Neural cell (in vitro differentiated cells): ENCODE measurements at regions not wholly inside any gene's neighbourhood (a gene's known extent, or its start where the extent isn't known, plus 50 kb on each side); places are given as distances from the start of the nearest gene placed in this dataset.

Source experiments
- H2AFZ ChIP-seq: fragments of 200-600, 300-800 bp; sonication (generic), shearing (Covaris generic); 2 replicates; pipeline ENCODE4 v1.6.0; 2014; ENCODE audit warnings: low read depth, mild to moderate bottlenecking, antibody characterized with exemption, low read length, moderate library complexity
- H3F3A ChIP-seq: fragments of 200-600 bp; shearing (Covaris generic); 2 replicates; pipeline ENCODE4 v1.6.1; 2016; ENCODE audit warnings: mild to moderate bottlenecking, moderate library complexity, mixed read lengths, antibody characterized with exemption, low read length; ENCODE audit not compliant: insufficient read depth, poor library complexity, severe bottlenecking
- H3K27ac ChIP-seq: fragments of 200-600, 300-800 bp; sonication (generic), shearing (Covaris generic); 2 replicates; pipeline ENCODE4 v1.5.1; 2014; ENCODE audit warnings: mild to moderate bottlenecking, low read length, moderate library complexity
- H3K27me3 ChIP-seq: fragments of 300-800, 200-600 bp; sonication (generic), shearing (Covaris generic); 2 replicates; pipeline ENCODE4 v1.6.0; 2014; ENCODE audit warnings: mild to moderate bottlenecking, low read depth, low read length, moderate library complexity; ENCODE audit not compliant: insufficient read depth
- H3K36me3 ChIP-seq: fragments of 300-800, 200-600 bp; sonication (generic), shearing (Covaris generic); 2 replicates; pipeline ENCODE4 v1.5.1; 2014; ENCODE audit warnings: mild to moderate bottlenecking, antibody characterized with exemption, low read length, moderate library complexity; ENCODE audit not compliant: insufficient read depth
- H3K4me2 ChIP-seq: fragments of 300-800, 200-600 bp; sonication (generic), shearing (Covaris generic); 2 replicates; pipeline ENCODE4 v1.6.0; 2014; ENCODE audit warnings: mild to moderate bottlenecking, low read length
- H3K4me3 ChIP-seq: fragments of 300-800, 200-600 bp; sonication (generic), shearing (Covaris generic); 2 replicates; pipeline ENCODE4 v1.5.1; 2014; ENCODE audit warnings: mild to moderate bottlenecking, low read length, moderate library complexity
- H3K79me2 ChIP-seq: fragments of 200-600 bp; shearing (Covaris generic); replicated peaks from 2 replicates; pipeline ENCODE4 v1.6.0; 2014; ENCODE audit warnings: mild to moderate bottlenecking, low read length, moderate library complexity; ENCODE audit not compliant: insufficient read depth
- H3K9ac ChIP-seq: fragments of 300-800, 200-600 bp; sonication (generic), shearing (Covaris generic); 2 replicates; pipeline ENCODE4 v1.6.1; 2016; ENCODE audit warnings: mild to moderate bottlenecking, low read length, mixed read lengths
- H3K9me2 ChIP-seq: fragments of 200-600 bp; shearing (Covaris generic); 2 replicates; pipeline ENCODE4 v1.6.1; 2016; ENCODE audit warnings: mild to moderate bottlenecking, low read length, mixed read lengths; ENCODE audit not compliant: insufficient read depth
- H3K9me3 ChIP-seq: fragments of 200-600, 300-800 bp; sonication (generic), shearing (Covaris generic); 2 replicates; pipeline ENCODE4 v1.6.1; 2016; ENCODE audit warnings: mild to moderate bottlenecking, mixed run types, low read length, moderate library complexity, mixed read lengths
- H4K20me1 ChIP-seq: fragments of 200-600 bp; shearing (Covaris generic); 2 replicates; pipeline ENCODE4 v1.6.1; 2016; ENCODE audit warnings: mild to moderate bottlenecking, mixed run types; ENCODE audit not compliant: insufficient read depth
- CTCF ChIP-seq: fragments of 450-650 bp; IDR thresholded peaks from 2 replicates; pipeline ENCODE4 v1.5.1; 2014; ENCODE audit warnings: antibody characterized with exemption, mild to moderate bottlenecking, moderate library complexity; ENCODE audit not compliant: poor library complexity, severe bottlenecking
- EP300 ChIP-seq: fragments of 450-650 bp; conservative IDR thresholded peaks from 2 replicates; pipeline ENCODE4 v1.6.1; 2014; ENCODE audit warnings: antibody characterized with exemption, mild to moderate bottlenecking, moderate library complexity; ENCODE audit not compliant: poor library complexity, severe bottlenecking
- EZH2 ChIP-seq: fragments of 200-600, 300-800 bp; shearing (Covaris generic), sonication (generic); IDR thresholded peaks from 2 replicates; pipeline ENCODE4 v1.6.1; 2014; ENCODE audit warnings: antibody characterized with exemption, low read length, borderline replicate concordance, mild to moderate bottlenecking; ENCODE audit not compliant: insufficient read depth, poor library complexity, severe bottlenecking
- MXI1 ChIP-seq: fragments of 450-650 bp; conservative IDR thresholded peaks from 2 replicates; pipeline ENCODE4 v1.6.1; 2014; ENCODE audit warnings: antibody characterized with exemption, mild to moderate bottlenecking; ENCODE audit not compliant: poor library complexity, severe bottlenecking
- POLR2AphosphoS5 ChIP-seq: IDR thresholded peaks from 2 replicates; pipeline ENCODE4 v1.6.1; 2012
- RAD21 ChIP-seq: fragments of 450-650 bp; conservative IDR thresholded peaks from 2 replicates; pipeline ENCODE4 v1.6.1; 2014; ENCODE audit warnings: antibody characterized with exemption, mild to moderate bottlenecking, moderate library complexity
- SMC3 ChIP-seq: fragments of 450-650 bp; conservative IDR thresholded peaks from 2 replicates; pipeline ENCODE4 v1.6.1; 2014; ENCODE audit warnings: antibody characterized with exemption, mild to moderate bottlenecking, moderate library complexity; ENCODE audit not compliant: poor library complexity
- TAF1 ChIP-seq: IDR thresholded peaks from 2 replicates; pipeline ENCODE4 v1.6.1; 2012; ENCODE audit warnings: low read depth
- TF ChIP-seq, protein P1 (sequence below): IDR thresholded peaks from 2 replicates; pipeline ENCODE4 v1.6.1; 2012; ENCODE audit warnings: borderline replicate concordance

DNA sequence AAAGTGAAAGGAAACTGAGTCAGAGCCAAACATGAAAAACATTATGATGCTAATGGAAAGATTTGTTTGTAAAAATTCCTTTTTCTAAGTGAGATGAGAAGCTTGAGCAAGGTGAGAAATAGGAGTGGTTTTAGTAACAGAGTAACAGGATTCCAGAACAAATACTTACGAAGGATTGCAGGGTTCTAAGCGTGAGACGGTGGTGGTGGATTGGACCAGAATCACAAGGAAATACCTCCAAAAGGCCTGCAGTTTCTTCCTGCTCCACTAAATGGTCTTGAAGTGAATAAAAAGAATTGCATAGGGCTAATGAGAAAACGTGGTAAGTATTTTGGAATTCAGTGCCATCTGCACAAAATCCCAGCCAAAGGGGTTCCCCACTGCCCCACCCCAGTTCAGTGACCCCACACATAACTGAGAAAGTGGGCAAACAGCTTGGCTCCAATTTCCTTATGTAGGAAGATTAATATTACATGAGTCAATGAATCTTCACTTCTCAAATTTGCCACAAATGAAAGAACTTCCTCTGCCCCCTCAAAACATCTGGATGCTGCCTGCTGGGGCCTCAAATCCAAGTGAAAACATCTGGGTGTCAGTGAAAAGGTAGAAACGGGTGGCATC lies 283.8 kb upstream of the NR2F2 start:
- Histone ChIP-seq H3K4me2 (no peak overlapping the region), H3K9ac (no peak overlapping the region)

DNA sequence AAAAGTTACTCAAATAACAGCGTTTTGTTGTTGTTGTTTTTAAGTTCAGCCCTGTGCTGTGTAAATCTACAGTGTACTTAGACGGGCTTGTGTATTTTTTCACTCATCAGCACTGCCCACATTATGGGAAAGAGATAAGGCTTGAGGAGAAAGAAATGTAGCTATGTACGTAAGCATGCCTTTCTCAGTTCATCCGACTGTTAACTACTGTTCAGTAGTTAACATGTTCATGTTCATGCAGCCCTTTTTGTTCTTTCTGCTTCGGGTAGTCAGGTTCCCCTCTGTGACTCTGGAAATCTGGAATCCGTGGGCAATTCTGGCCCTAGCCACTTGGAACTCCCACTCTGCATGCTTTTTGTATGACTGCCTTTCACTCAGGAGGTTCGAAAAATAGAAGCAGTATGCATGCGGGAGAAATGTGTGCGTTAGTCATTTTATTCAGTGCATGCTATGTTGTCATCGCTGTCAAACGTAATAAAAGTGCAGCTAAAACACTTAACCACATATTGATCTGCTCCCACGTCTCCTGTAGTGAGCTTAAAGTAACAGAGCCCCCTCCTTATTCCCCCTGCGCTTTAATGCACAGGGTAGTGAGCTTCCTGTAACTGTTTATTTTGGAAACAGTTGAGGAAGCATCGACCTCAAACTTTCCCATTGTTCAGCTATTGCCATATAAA lies 283.1 kb upstream of the NR2F2 start:
- Histone ChIP-seq H3F3A (no peaks in the 10 kb centered on the region), H3K4me3 (no peak overlapping the region), H3K36me3 (no peaks in the 10 kb centered on the region), H2AFZ (no peak overlapping the region), H4K20me1 (no peaks in the 10 kb centered on the region), H3K9ac (no peak overlapping the region), H3K27ac (no peak overlapping the region), H3K9me2 (no peaks in the 10 kb centered on the region), H3K27me3 (peaks cover 28% of the 10 kb centered on the region), H3K79me2 (no peaks in the 10 kb centered on the region), H3K9me3 (no peaks in the 10 kb centered on the region), H3K4me2 (no peak overlapping the region)
- peak; percentile 48 for TF ChIP-seq POLR2AphosphoS5
- no peak for TF ChIP-seq TAF1
- peak; percentile 11 for TF ChIP-seq CTCF
- no peak for TF ChIP-seq EZH2

More for the DNA sequence above, 283.8 kb upstream of the NR2F2 start:
- TF ChIP-seq POLR2AphosphoS5: no peak
- no peak for TF ChIP-seq MXI1
- TF ChIP-seq EP300: no peak
- TF ChIP-seq SMC3: no peak
- TF ChIP-seq TAF1: no peak
- TF ChIP-seq EZH2: no peak
- TF ChIP-seq CTCF: no peak
- TF ChIP-seq, protein P1, sequence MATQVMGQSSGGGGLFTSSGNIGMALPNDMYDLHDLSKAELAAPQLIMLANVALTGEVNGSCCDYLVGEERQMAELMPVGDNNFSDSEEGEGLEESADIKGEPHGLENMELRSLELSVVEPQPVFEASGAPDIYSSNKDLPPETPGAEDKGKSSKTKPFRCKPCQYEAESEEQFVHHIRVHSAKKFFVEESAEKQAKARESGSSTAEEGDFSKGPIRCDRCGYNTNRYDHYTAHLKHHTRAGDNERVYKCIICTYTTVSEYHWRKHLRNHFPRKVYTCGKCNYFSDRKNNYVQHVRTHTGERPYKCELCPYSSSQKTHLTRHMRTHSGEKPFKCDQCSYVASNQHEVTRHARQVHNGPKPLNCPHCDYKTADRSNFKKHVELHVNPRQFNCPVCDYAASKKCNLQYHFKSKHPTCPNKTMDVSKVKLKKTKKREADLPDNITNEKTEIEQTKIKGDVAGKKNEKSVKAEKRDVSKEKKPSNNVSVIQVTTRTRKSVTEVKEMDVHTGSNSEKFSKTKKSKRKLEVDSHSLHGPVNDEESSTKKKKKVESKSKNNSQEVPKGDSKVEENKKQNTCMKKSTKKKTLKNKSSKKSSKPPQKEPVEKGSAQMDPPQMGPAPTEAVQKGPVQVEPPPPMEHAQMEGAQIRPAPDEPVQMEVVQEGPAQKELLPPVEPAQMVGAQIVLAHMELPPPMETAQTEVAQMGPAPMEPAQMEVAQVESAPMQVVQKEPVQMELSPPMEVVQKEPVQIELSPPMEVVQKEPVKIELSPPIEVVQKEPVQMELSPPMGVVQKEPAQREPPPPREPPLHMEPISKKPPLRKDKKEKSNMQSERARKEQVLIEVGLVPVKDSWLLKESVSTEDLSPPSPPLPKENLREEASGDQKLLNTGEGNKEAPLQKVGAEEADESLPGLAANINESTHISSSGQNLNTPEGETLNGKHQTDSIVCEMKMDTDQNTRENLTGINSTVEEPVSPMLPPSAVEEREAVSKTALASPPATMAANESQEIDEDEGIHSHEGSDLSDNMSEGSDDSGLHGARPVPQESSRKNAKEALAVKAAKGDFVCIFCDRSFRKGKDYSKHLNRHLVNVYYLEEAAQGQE: no peak
- TF ChIP-seq RAD21: no peak
- no peaks in the 10 kb centered on the region for H3K79me2 ChIP-seq
- peaks cover 21% of the 10 kb centered on the region for H3K27me3 ChIP-seq
- H3K36me3 ChIP-seq: no peaks in the 10 kb centered on the region
- no peaks in the 10 kb centered on the region for H3F3A ChIP-seq
- no peaks in the 10 kb centered on the region for H3K9me3 ChIP-seq
- no peaks in the 10 kb centered on the region for H3K9me2 ChIP-seq
- no peak overlapping the region for H3K27ac ChIP-seq
- H3K4me3 ChIP-seq: no peak overlapping the region
- H2AFZ ChIP-seq: no peak overlapping the region
- no peaks in the 10 kb centered on the region for H4K20me1 ChIP-seq
